ENCODE measurements at regions not wholly inside any gene's neighbourhood (a gene's known extent, or its start where the extent isn't known, plus 50 kb on each side); places are given as distances from the start of the nearest gene placed in this dataset.
A peak's percentile ranks its signal among the peaks of the same experiment; 100 is the strongest.

DNA sequence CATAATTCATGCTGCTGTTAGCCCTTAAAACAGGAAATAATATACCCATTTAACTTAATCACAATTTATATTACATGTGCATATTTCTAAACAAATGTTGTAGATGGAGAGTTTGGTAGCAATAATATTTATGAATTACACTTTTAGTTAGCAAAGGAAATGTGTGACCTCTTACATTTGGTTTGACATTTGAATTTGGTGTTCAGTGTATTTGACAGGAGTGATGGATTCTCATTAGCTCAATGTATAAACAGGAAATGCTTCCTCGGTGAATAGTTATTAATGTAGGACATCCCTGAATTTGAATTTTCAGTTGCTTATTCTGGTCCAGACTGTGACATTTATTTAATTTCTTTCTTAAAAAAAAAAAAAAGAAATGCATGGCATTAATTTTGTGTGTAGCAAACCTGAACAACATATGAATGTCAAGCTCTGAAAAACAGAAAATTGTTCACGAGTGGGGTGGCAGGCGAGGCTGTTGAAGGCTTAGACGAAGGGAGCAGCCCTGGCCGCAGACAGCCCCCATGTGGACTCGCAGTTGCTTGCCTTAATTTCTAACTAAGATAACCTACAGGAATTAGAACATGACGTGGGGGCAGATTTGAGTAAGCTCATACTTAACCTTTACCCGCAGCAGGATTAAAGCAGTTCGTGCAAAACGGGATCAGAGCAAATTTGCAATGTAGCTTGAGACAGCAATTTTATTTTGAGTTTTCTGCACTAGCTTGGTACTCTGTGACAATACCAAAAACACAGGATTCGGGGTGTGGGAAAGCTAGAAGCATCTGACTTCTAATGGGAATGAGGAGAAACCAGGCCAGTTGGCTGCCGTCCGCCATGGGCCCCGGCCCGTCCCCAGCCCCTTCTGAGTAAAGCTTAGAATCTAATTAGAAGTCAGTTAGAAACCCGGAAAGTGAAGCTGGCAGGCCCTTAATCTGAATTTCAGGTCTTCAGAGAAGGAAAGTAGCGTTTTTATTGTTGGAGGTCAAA lies 134.3 kb downstream of the MACROH2A1 start (continued):
- TF ChIP-seq, protein P1, sequence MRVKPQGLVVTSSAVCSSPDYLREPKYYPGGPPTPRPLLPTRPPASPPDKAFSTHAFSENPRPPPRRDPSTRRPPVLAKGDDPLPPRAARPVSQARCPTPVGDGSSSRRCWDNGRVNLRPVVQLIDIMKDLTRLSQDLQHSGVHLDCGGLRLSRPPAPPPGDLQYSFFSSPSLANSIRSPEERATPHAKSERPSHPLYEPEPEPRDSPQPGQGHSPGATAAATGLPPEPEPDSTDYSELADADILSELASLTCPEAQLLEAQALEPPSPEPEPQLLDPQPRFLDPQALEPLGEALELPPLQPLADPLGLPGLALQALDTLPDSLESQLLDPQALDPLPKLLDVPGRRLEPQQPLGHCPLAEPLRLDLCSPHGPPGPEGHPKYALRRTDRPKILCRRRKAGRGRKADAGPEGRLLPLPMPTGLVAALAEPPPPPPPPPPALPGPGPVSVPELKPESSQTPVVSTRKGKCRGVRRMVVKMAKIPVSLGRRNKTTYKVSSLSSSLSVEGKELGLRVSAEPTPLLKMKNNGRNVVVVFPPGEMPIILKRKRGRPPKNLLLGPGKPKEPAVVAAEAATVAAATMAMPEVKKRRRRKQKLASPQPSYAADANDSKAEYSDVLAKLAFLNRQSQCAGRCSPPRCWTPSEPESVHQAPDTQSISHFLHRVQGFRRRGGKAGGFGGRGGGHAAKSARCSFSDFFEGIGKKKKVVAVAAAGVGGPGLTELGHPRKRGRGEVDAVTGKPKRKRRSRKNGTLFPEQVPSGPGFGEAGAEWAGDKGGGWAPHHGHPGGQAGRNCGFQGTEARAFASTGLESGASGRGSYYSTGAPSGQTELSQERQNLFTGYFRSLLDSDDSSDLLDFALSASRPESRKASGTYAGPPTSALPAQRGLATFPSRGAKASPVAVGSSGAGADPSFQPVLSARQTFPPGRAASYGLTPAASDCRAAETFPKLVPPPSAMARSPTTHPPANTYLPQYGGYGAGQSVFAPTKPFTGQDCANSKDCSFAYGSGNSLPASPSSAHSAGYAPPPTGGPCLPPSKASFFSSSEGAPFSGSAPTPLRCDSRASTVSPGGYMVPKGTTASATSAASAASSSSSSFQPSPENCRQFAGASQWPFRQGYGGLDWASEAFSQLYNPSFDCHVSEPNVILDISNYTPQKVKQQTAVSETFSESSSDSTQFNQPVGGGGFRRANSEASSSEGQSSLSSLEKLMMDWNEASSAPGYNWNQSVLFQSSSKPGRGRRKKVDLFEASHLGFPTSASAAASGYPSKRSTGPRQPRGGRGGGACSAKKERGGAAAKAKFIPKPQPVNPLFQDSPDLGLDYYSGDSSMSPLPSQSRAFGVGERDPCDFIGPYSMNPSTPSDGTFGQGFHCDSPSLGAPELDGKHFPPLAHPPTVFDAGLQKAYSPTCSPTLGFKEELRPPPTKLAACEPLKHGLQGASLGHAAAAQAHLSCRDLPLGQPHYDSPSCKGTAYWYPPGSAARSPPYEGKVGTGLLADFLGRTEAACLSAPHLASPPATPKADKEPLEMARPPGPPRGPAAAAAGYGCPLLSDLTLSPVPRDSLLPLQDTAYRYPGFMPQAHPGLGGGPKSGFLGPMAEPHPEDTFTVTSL (CRISPR knock-in tag; IDR thresholded peaks at IDR 0.05; ENCODE audit: borderline replicate concordance): no peak
- TF ChIP-seq, protein P2, sequence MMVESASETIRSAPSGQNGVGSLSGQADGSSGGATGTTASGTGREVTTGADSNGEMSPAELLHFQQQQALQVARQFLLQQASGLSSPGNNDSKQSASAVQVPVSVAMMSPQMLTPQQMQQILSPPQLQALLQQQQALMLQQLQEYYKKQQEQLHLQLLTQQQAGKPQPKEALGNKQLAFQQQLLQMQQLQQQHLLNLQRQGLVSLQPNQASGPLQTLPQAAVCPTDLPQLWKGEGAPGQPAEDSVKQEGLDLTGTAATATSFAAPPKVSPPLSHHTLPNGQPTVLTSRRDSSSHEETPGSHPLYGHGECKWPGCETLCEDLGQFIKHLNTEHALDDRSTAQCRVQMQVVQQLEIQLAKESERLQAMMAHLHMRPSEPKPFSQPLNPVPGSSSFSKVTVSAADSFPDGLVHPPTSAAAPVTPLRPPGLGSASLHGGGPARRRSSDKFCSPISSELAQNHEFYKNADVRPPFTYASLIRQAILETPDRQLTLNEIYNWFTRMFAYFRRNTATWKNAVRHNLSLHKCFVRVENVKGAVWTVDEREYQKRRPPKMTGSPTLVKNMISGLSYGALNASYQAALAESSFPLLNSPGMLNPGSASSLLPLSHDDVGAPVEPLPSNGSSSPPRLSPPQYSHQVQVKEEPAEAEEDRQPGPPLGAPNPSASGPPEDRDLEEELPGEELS (CRISPR knock-in tag; IDR thresholded peaks at IDR 0.05): 0 out of 2 replicates have a peak, but pooled peaks have one; percentile 12
- TF ChIP-seq KMT2B (CRISPR knock-in tag; IDR thresholded peaks at IDR 0.05) (no peak), GATAD2A (CRISPR knock-in tag; IDR thresholded peaks at IDR 0.05) (0 out of 2 replicates have a peak, but pooled peaks have one; percentile 6), MAF1 (CRISPR knock-in tag; IDR thresholded peaks at IDR 0.05; ENCODE audit: borderline replicate concordance) (no peak), TBP (CRISPR knock-in tag; IDR thresholded peaks at IDR 0.05) (no peak), FOSL2 (CRISPR knock-in tag; IDR thresholded peaks at IDR 0.05) (peak; percentile 24; the same call in 1 of the 2 replicates), MATR3 (CRISPR knock-in tag; IDR thresholded peaks at IDR 0.05) (no peak)
- TF ChIP-seq, protein P3, sequence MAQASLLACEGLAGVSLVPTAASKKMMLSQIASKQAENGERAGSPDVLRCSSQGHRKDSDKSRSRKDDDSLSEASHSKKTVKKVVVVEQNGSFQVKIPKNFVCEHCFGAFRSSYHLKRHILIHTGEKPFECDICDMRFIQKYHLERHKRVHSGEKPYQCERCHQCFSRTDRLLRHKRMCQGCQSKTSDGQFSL (CRISPR knock-in tag; IDR thresholded peaks at IDR 0.05): no peak
- TF ChIP-seq, protein P4, sequence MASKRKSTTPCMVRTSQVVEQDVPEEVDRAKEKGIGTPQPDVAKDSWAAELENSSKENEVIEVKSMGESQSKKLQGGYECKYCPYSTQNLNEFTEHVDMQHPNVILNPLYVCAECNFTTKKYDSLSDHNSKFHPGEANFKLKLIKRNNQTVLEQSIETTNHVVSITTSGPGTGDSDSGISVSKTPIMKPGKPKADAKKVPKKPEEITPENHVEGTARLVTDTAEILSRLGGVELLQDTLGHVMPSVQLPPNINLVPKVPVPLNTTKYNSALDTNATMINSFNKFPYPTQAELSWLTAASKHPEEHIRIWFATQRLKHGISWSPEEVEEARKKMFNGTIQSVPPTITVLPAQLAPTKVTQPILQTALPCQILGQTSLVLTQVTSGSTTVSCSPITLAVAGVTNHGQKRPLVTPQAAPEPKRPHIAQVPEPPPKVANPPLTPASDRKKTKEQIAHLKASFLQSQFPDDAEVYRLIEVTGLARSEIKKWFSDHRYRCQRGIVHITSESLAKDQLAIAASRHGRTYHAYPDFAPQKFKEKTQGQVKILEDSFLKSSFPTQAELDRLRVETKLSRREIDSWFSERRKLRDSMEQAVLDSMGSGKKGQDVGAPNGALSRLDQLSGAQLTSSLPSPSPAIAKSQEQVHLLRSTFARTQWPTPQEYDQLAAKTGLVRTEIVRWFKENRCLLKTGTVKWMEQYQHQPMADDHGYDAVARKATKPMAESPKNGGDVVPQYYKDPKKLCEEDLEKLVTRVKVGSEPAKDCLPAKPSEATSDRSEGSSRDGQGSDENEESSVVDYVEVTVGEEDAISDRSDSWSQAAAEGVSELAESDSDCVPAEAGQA (IDR thresholded peaks at IDR 0.05; ENCODE audit: low read depth): no peak
- TF ChIP-seq, protein P4 (CRISPR knock-in tag; IDR thresholded peaks at IDR 0.05; ENCODE audit: borderline replicate concordance): no peak

All from HepG2 (cell line).